Effector memory CD4-positive, alpha-beta T cell (primary cell): ENCODE measurements at regions not wholly inside any gene's neighbourhood (a gene's known extent, or its start where the extent isn't known, plus 50 kb on each side); places are given as distances from the start of the nearest gene placed in this dataset.
"Not testable (repeated sequence)": the region's sequence is repeated elsewhere in the genome, so short reads cannot be mapped to it uniquely, and the experiment has no call there.

Source experiments
- DNase-seq, 3 donors: peaks; one replicate each; pipeline ENCODE4 v3.0.0-alpha.2; 2020
- H3K27ac ChIP-seq: 2 replicates; pipeline ENCODE4 v1.7.0; 2013; ENCODE audit warnings: mild to moderate bottlenecking, low read length, moderate library complexity; ENCODE audit not compliant: insufficient read depth, poor library complexity, severe bottlenecking
- H3K27me3 ChIP-seq: replicated peaks from 2 replicates; pipeline ENCODE4 v1.7.0; 2013; ENCODE audit warnings: mild to moderate bottlenecking, low read length; ENCODE audit not compliant: insufficient read depth, control insufficient read depth, poor library complexity, severe bottlenecking
- H3K36me3 ChIP-seq: 2 replicates; pipeline ENCODE4 v1.7.0; 2013; ENCODE audit warnings: mild to moderate bottlenecking, low read length, moderate library complexity; ENCODE audit not compliant: control insufficient read depth, insufficient read depth
- H3K4me1 ChIP-seq: 2 replicates; pipeline ENCODE4 v1.7.0; 2013; ENCODE audit warnings: low read length, mild to moderate bottlenecking; ENCODE audit not compliant: control insufficient read depth, insufficient read depth, poor library complexity, severe bottlenecking
- H3K4me3 ChIP-seq: 2 replicates; pipeline ENCODE4 v1.7.0; 2013; ENCODE audit warnings: low read length, low read depth, mild to moderate bottlenecking; ENCODE audit not compliant: insufficient read depth, poor library complexity, severe bottlenecking
- H3K9me3 ChIP-seq: 2 replicates; pipeline ENCODE4 v1.7.0; 2013; ENCODE audit warnings: mild to moderate bottlenecking, low read length, moderate library complexity; ENCODE audit not compliant: control insufficient read depth

- H3K4me1 ChIP-seq: no peaks in the 10 kb centered on the region
- no peak for DNase-seq
- H3K36me3 ChIP-seq: no peaks in the 10 kb centered on the region
- H3K9me3 ChIP-seq: no peaks in the 10 kb centered on the region
- H3K27me3 ChIP-seq: no peaks in the 10 kb centered on the region
- no peak overlapping the region for H3K27ac ChIP-seq
- H3K4me3 ChIP-seq: no peak overlapping the region
These were observed 334.4 kb downstream of the ADGRD1 start for GRCh38 chr12:131287938-131288764.

- DNase-seq, H3K9me3 ChIP-seq, H3K27ac ChIP-seq: not testable (repeated sequence)
These were observed 335.3 kb downstream of the ADGRD1 start for GRCh38 chr12:131288765-131289695.

GRCh38 chr12:131289807-131290206 is 336.1 kb downstream of the ADGRD1 start:
- not testable (repeated sequence) for H3K27ac ChIP-seq, H3K4me3 ChIP-seq, H3K9me3 ChIP-seq, H3K27me3 ChIP-seq, H3K4me1 ChIP-seq, DNase-seq, H3K36me3 ChIP-seq

More at GRCh38 chr12:131288765-131289695, 335.3 kb downstream of the ADGRD1 start:
- not testable (repeated sequence) for H3K4me3 ChIP-seq, H3K27me3 ChIP-seq, H3K4me1 ChIP-seq, H3K36me3 ChIP-seq

GRCh38 chr12:131290255-131290959 is 336.7 kb downstream of the ADGRD1 start:
- DNase-seq: no peak
- no peaks in the 10 kb centered on the region for H3K9me3 ChIP-seq
- no peaks in the 10 kb centered on the region for H3K4me1 ChIP-seq
- no peaks in the 10 kb centered on the region for H3K27me3 ChIP-seq
- H3K27ac ChIP-seq: no peak overlapping the region
- H3K36me3 ChIP-seq: no peaks in the 10 kb centered on the region
- no peak overlapping the region for H3K4me3 ChIP-seq

GRCh38 chr12:131293071-131294015 is 339.6 kb downstream of the ADGRD1 start:
- H3K9me3 ChIP-seq, H3K27me3 ChIP-seq, H3K27ac ChIP-seq, H3K36me3 ChIP-seq, DNase-seq, H3K4me3 ChIP-seq, H3K4me1 ChIP-seq: not testable (repeated sequence)

- DNase-seq, H3K9me3 ChIP-seq, H3K27me3 ChIP-seq, H3K4me1 ChIP-seq, H3K4me3 ChIP-seq, H3K27ac ChIP-seq, H3K36me3 ChIP-seq: not testable (repeated sequence)
These were observed 341.0 kb downstream of the ADGRD1 start for GRCh38 chr12:131294716-131295115.

GRCh38 chr12:131295117-131295516 is 341.4 kb downstream of the ADGRD1 start:
- H3K9me3 ChIP-seq, H3K4me1 ChIP-seq, DNase-seq, H3K36me3 ChIP-seq, H3K27ac ChIP-seq, H3K4me3 ChIP-seq, H3K27me3 ChIP-seq: not testable (repeated sequence)

GRCh38 chr12:131295559-131295958 is 341.9 kb downstream of the ADGRD1 start:
- not testable (repeated sequence) for DNase-seq, H3K4me3 ChIP-seq, H3K4me1 ChIP-seq, H3K9me3 ChIP-seq, H3K27ac ChIP-seq, H3K36me3 ChIP-seq, H3K27me3 ChIP-seq

- H3K4me3 ChIP-seq, H3K36me3 ChIP-seq, H3K9me3 ChIP-seq, H3K4me1 ChIP-seq, H3K27me3 ChIP-seq, DNase-seq, H3K27ac ChIP-seq: not testable (repeated sequence)
These were observed 342.4 kb downstream of the ADGRD1 start for GRCh38 chr12:131296136-131296535.
